ENCODE measurements at regions not wholly inside any gene's neighbourhood (a gene's known extent, or its start where the extent isn't known, plus 50 kb on each side); places are given as distances from the start of the nearest gene placed in this dataset.
A peak's percentile ranks its signal among the peaks of the same experiment; 100 is the strongest.
"Not testable (repeated sequence)": the region's sequence is repeated elsewhere in the genome, so short reads cannot be mapped to it uniquely, and the experiment has no call there.

GRCh38 chr1:88544195-88544594 lies 139.9 kb upstream of the PKN2 start:
- no peak for DNase-seq (ENCODE audit: low read depth)

GRCh38 chr1:88549536-88549935 lies 134.5 kb upstream of the PKN2 start:
- no peak for DNase-seq (ENCODE audit: low read depth)

- no peak for DNase-seq (ENCODE audit: low read depth)
These were observed 131.8 kb upstream of the PKN2 start for GRCh38 chr1:88552226-88552625.

GRCh38 chr1:88557014-88557413 lies 127.1 kb upstream of the PKN2 start:
- no peak for DNase-seq (ENCODE audit: low read depth)

GRCh38 chr1:88560621-88561020 lies 123.5 kb upstream of the PKN2 start:
- DNase-seq (ENCODE audit: low read depth): no peak

- DNase-seq (ENCODE audit: low read depth): no peak
These were observed 121.1 kb upstream of the PKN2 start for GRCh38 chr1:88562991-88563390.

GRCh38 chr1:88566615-88567387 lies 117.3 kb upstream of the PKN2 start:
- no peak for DNase-seq (ENCODE audit: low read depth)

GRCh38 chr1:88571506-88571905 lies 112.6 kb upstream of the PKN2 start:
- no peak for DNase-seq (ENCODE audit: low read depth)

GRCh38 chr1:88579598-88579997 lies 104.5 kb upstream of the PKN2 start:
- no peak for DNase-seq (ENCODE audit: low read depth)

DNA sequence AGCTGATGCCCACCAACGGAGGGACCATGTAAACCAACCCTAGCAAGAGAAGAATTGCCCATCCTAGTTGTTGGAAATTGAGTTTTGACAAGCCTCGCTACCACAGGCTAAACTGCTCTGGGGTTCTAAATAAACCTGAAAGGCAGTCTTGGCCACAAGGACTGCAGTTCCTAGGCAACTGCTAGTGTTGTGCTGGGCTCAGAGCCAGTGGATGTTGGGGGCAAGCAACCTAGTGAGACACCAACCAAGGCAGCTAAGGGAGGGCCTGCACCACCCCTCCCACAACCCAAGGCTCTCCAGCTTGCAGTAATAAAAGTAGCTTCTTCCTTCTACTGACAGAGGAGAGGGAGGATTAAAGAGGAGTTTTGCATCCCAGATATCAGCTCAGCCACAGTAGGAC lies 102.4 kb upstream of the PKN2 start:
- no peak for DNase-seq (ENCODE audit: low read depth)

GRCh38 chr1:88593358-88593757 lies 90.7 kb upstream of the PKN2 start:
- no peak for DNase-seq (ENCODE audit: low read depth)

DNA sequence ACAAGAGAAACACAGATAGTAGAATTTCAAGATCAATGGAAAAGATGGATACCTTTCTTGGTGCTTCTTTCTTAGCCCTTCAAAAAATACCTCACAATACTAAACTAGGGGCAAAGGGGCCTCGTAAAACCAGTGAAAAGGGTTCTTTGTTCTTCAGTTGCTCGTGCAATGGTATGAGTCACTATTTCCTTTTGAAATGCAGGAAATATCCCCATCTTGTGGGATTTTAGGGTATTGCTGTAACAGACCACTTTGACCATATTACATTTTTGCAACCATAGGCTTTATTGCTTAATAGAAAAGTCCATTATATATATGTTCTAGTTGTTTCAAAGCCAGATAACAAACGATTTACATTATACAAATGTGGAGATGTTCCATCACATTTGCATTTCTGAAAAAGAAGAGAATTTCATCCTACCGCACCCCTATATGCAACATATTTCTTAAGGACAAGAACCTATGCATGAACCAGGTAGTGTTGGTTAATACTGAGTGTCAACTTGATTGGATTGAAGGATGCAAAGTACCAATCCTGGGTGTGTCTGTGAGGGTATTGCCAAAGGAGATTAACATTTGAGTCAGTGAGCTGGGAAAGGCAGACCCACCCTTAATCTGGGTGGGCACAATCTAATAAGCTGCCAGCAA lies 88.6 kb upstream of the PKN2 start:
- DNase-seq (ENCODE audit: low read depth): peak; percentile 50

GRCh38 chr1:88597973-88598372 lies 86.1 kb upstream of the PKN2 start:
- not testable (repeated sequence) for DNase-seq (ENCODE audit: low read depth)

- peak; percentile 30 for DNase-seq (ENCODE audit: low read depth)
These were observed 75.7 kb upstream of the PKN2 start for GRCh38 chr1:88608139-88608943.

DNA sequence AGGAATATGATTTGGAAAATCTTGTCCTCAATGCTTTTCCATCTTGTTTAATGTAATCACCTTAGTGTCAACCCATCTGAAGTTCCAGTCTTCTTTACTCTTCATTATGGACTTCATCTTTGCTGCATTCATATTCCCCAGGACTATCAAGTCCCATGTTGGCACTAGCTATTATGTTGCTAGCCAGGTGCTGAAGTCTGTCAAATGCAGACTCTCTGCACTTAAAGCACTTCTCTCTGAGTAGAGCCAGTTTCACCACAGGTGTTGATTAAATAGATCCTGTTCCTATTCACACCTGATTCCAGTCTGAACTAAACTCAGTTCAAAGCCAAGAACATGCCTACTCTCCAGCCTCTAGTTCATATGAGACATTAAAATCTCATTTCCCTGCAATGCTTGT lies 75.0 kb upstream of the PKN2 start:
- DNase-seq (ENCODE audit: low read depth): no peak

GRCh38 chr1:88610687-88611086 lies 73.4 kb upstream of the PKN2 start:
- no peak for DNase-seq (ENCODE audit: low read depth)

- DNase-seq (ENCODE audit: low read depth): no peak
These were observed 71.8 kb upstream of the PKN2 start for GRCh38 chr1:88612292-88612691.

- DNase-seq (ENCODE audit: low read depth): no peak
These were observed 71.3 kb upstream of the PKN2 start for GRCh38 chr1:88612773-88613172.

- DNase-seq (ENCODE audit: low read depth): no peak
These were observed 65.7 kb upstream of the PKN2 start for GRCh38 chr1:88618331-88618730.

DNA sequence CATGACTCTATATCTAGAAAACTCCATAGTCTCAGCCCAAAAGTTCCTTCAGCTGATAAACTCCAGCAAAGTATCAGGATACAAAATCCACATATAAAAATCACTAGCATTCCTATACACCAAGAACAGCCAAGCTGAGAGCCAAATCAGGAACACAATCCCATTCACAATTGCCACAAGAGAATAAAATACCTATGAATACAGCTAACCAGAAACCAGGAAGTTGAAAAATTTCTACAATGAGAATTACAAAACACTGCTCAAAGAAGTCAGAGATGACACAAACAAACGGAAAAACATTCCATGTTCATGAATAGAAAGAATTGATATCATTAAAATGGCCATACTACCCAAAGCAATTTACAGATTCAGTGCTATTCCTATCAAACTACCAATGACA lies 61.0 kb upstream of the PKN2 start:
- DNase-seq (ENCODE audit: low read depth): not testable (repeated sequence)
